Stimulated activated CD4-positive, alpha-beta T cell treated with anti-CD3 and anti-CD28 coated beads, Interleukin-4, amount 100 ng/mL, for 48 hours (primary cell): ENCODE measurements at regions not wholly inside any gene's neighbourhood (a gene's known extent, or its start where the extent isn't known, plus 50 kb on each side); places are given as distances from the start of the nearest gene placed in this dataset.
"Not testable (repeated sequence)": the region's sequence is repeated elsewhere in the genome, so short reads cannot be mapped to it uniquely, and the experiment has no call there.

Experiments
- DNase-seq, 2 donors: peaks; one replicate each; pipeline ENCODE4 v3.0.0-alpha.2; 2020; ENCODE audit warnings: low read depth in 2 of 2

GRCh38 chr6:18527836-18528743 is 140.9 kb downstream of the RNF144B start:
- DNase-seq, result no peak

GRCh38 chr6:18530201-18530600 is 143.1 kb downstream of the RNF144B start:
- no peak for DNase-seq

GRCh38 chr6:18532139-18532538 is 145.0 kb downstream of the RNF144B start:
- DNase-seq, result no peak

- DNase-seq, result no peak
These were observed 146.6 kb downstream of the RNF144B start for GRCh38 chr6:18533793-18534192.

- no peak for DNase-seq
These were observed 149.5 kb downstream of the RNF144B start for GRCh38 chr6:18536591-18537055.

GRCh38 chr6:18538315-18538714 is 151.2 kb downstream of the RNF144B start:
- no peak for DNase-seq

GRCh38 chr6:18543051-18543450 is 155.9 kb downstream of the RNF144B start:
- DNase-seq, result no peak

GRCh38 chr6:18545142-18545541 is 158.0 kb downstream of the RNF144B start:
- DNase-seq, result not testable (repeated sequence)

- DNase-seq, result no peak
These were observed 158.6 kb downstream of the RNF144B start for GRCh38 chr6:18545726-18546125.

GRCh38 chr6:18550119-18550518 is 163.0 kb downstream of the RNF144B start:
- no peak for DNase-seq

GRCh38 chr6:18551228-18551627 is 164.1 kb downstream of the RNF144B start:
- DNase-seq, result no peak

- DNase-seq, result no peak
These were observed 168.6 kb downstream of the RNF144B start for GRCh38 chr6:18555750-18556149.

GRCh38 chr6:18561037-18561750 is 174.0 kb downstream of the RNF144B start:
- DNase-seq, result no peak

GRCh38 chr6:18562726-18563125 is 175.6 kb downstream of the RNF144B start:
- DNase-seq, result no peak

GRCh38 chr6:18564775-18565174 is 177.6 kb downstream of the RNF144B start:
- no peak for DNase-seq

GRCh38 chr6:18565231-18565630 is 178.1 kb downstream of the RNF144B start:
- DNase-seq, result no peak

- DNase-seq, result no peak
These were observed 180.2 kb downstream of the RNF144B start for GRCh38 chr6:18567380-18567779.

- no peak for DNase-seq
These were observed 190.3 kb downstream of the RNF144B start for GRCh38 chr6:18577491-18577890.

GRCh38 chr6:18579166-18579565 is 192.0 kb downstream of the RNF144B start:
- no peak for DNase-seq

- no peak for DNase-seq
These were observed 192.7 kb downstream of the RNF144B start for GRCh38 chr6:18579869-18580268.

- no peak for DNase-seq
These were observed 197.2 kb downstream of the RNF144B start for GRCh38 chr6:18584372-18584771.

GRCh38 chr6:18585032-18585573 is 198.0 kb downstream of the RNF144B start:
- DNase-seq, result no peak

- DNase-seq, result no peak
These were observed 199.0 kb downstream of the RNF144B start for GRCh38 chr6:18586133-18586532.
